ENCODE measurements at regions not wholly inside any gene's neighbourhood (a gene's known extent, or its start where the extent isn't known, plus 50 kb on each side); places are given as distances from the start of the nearest gene placed in this dataset.
"Not testable (repeated sequence)": the region's sequence is repeated elsewhere in the genome, so short reads cannot be mapped to it uniquely, and the experiment has no call there.

- not testable (repeated sequence) for H3K27ac ChIP-seq (ENCODE audit: insufficient read depth, low read length); H4K20me1 ChIP-seq (ENCODE audit: control insufficient read depth, extremely low read depth, insufficient read depth, low read length); H3K9me3 ChIP-seq (ENCODE audit: control insufficient read depth, insufficient read depth, low read depth, low read length); H3K4me1 ChIP-seq (ENCODE audit: control insufficient read depth, extremely low read depth, insufficient read depth, low read length); H3K79me2 ChIP-seq (ENCODE audit: control insufficient read depth, insufficient read depth, low read length); H3K36me3 ChIP-seq (ENCODE audit: control insufficient read depth, insufficient read depth, low read length)
- DNase-seq (ENCODE audit: low read depth in 2 of 2): peak; percentile 42 to 54
- TF ChIP-seq EZH2 (IDR thresholded peaks at IDR 0.05; ENCODE audit: low read length, missing control alignments): peak; percentile 21
- Histone ChIP-seq H3K4me2 (ENCODE audit: extremely low read depth, insufficient read depth, low read length) (peak overlapping the region; percentile 69), H3K9ac (ENCODE audit: insufficient read depth, low read length) (peak overlapping the region; percentile 23), H3K4me3 (replicated peaks in 1 of 4; ENCODE audit: control extremely low read depth in 1 of 4, insufficient read depth in 1 of 4, low read depth in 3 of 4, low read length in 4 of 4) (peak overlapping the region; percentile 9 to 72 (median 42)), H3K27me3 (ENCODE audit: control insufficient read depth, insufficient read depth, low read length) (peaks cover 15% of the 10 kb centered on the region), H2AFZ (ENCODE audit: low read length) (peak overlapping the region; percentile 63)
Measured at GRCh38 chr9:62798884-62799850, 1609.3 kb downstream of the SPATA31A7 start.

DNA sequence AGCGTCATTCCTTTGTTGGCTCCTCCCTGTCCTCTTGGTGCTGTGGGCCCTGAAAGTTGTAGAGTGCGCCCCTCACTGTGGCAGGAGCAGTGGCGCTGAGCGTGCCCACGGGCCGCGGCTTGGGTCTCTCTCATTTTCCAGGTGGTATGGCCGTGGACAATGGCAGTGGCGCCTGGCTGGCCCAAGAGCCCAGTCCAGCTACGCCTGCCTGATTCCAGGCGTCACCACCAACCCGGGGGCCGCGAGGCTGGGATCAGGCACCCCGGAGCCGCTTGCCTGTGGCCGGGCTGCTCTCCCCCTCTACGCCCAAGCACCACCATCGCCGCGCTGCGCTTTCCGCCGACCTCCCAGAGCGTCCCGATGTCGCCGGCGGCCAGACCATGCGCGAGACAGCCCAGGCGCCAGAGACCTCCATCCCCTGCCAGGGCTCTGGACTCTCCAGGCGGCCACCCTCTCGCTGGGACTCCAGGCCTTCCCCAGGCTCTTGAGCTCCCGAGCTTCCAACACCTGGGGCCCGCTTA lies 1610.1 kb downstream of the SPATA31A7 start:
- Histone ChIP-seq H3K27me3 (ENCODE audit: control insufficient read depth, insufficient read depth, low read length) (peaks cover 15% of the 10 kb centered on the region), H3K27ac (ENCODE audit: insufficient read depth, low read length) (peak overlapping the region; percentile 20), H3K4me2 (ENCODE audit: extremely low read depth, insufficient read depth, low read length) (peak overlapping the region; percentile 35), H2AFZ (ENCODE audit: low read length) (peak overlapping the region; percentile 33), H3K4me3 (replicated peaks in 1 of 4; ENCODE audit: control extremely low read depth in 1 of 4, insufficient read depth in 1 of 4, low read depth in 3 of 4, low read length in 4 of 4) (peak overlapping the region in 3 of 4 experiments; percentile 32 to 72 (median 53)), H3K9ac (ENCODE audit: insufficient read depth, low read length) (peak overlapping the region; percentile 30)
- not testable (repeated sequence) for H4K20me1 ChIP-seq (ENCODE audit: control insufficient read depth, extremely low read depth, insufficient read depth, low read length); H3K79me2 ChIP-seq (ENCODE audit: control insufficient read depth, insufficient read depth, low read length); H3K9me3 ChIP-seq (ENCODE audit: control insufficient read depth, insufficient read depth, low read depth, low read length); H3K36me3 ChIP-seq (ENCODE audit: control insufficient read depth, insufficient read depth, low read length); H3K4me1 ChIP-seq (ENCODE audit: control insufficient read depth, extremely low read depth, insufficient read depth, low read length)
- peak; percentile 32 to 37 for DNase-seq (ENCODE audit: low read depth in 2 of 2)

- not testable (repeated sequence) for H3K36me3 ChIP-seq (ENCODE audit: control insufficient read depth, insufficient read depth, low read length); H2AFZ ChIP-seq (ENCODE audit: low read length); H3K79me2 ChIP-seq (ENCODE audit: control insufficient read depth, insufficient read depth, low read length); H3K9ac ChIP-seq (ENCODE audit: insufficient read depth, low read length); H3K27ac ChIP-seq (ENCODE audit: insufficient read depth, low read length); H3K9me3 ChIP-seq (ENCODE audit: control insufficient read depth, insufficient read depth, low read depth, low read length); H3K4me1 ChIP-seq (ENCODE audit: control insufficient read depth, extremely low read depth, insufficient read depth, low read length); H4K20me1 ChIP-seq (ENCODE audit: control insufficient read depth, extremely low read depth, insufficient read depth, low read length)
- peak overlapping the region; percentile 7 to 72 (median 34) for H3K4me3 ChIP-seq (replicated peaks in 1 of 4; ENCODE audit: control extremely low read depth in 1 of 4, insufficient read depth in 1 of 4, low read depth in 3 of 4, low read length in 4 of 4)
- peak overlapping the region; percentile 40 for H3K4me2 ChIP-seq (ENCODE audit: extremely low read depth, insufficient read depth, low read length)
- DNase-seq (ENCODE audit: low read depth in 2 of 2): peak; percentile 36 to 63
- peaks cover 15% of the 10 kb centered on the region for H3K27me3 ChIP-seq (ENCODE audit: control insufficient read depth, insufficient read depth, low read length)
Measured at GRCh38 chr9:62800451-62801371, 1610.9 kb downstream of the SPATA31A7 start.

- H3K4me1 ChIP-seq (ENCODE audit: control insufficient read depth, extremely low read depth, insufficient read depth, low read length); H3K9ac ChIP-seq (ENCODE audit: insufficient read depth, low read length); H2AFZ ChIP-seq (ENCODE audit: low read length); H3K79me2 ChIP-seq (ENCODE audit: control insufficient read depth, insufficient read depth, low read length); H3K36me3 ChIP-seq (ENCODE audit: control insufficient read depth, insufficient read depth, low read length); H4K20me1 ChIP-seq (ENCODE audit: control insufficient read depth, extremely low read depth, insufficient read depth, low read length); H3K9me3 ChIP-seq (ENCODE audit: control insufficient read depth, insufficient read depth, low read depth, low read length): not testable (repeated sequence)
- peak overlapping the region; percentile 48 for H3K4me2 ChIP-seq (ENCODE audit: extremely low read depth, insufficient read depth, low read length)
- peak overlapping the region; percentile 27 for H3K27ac ChIP-seq (ENCODE audit: insufficient read depth, low read length)
- H3K27me3 ChIP-seq (ENCODE audit: control insufficient read depth, insufficient read depth, low read length): peaks cover 15% of the 10 kb centered on the region
- DNase-seq (ENCODE audit: low read depth in 2 of 2): peak; percentile 20 to 33
- H3K4me3 ChIP-seq (replicated peaks in 1 of 4; ENCODE audit: control extremely low read depth in 1 of 4, insufficient read depth in 1 of 4, low read depth in 3 of 4, low read length in 4 of 4): peak overlapping the region; percentile 13 to 72 (median 56)
Measured at GRCh38 chr9:62801372-62801811, 1611.6 kb downstream of the SPATA31A7 start.

GRCh38 chr9:62801961-62802718 lies 1612.3 kb downstream of the SPATA31A7 start:
- Histone ChIP-seq H3K27ac (ENCODE audit: insufficient read depth, low read length) (peak overlapping the region; percentile 83), H2AFZ (ENCODE audit: low read length) (peak overlapping the region; percentile 77), H3K9ac (ENCODE audit: insufficient read depth, low read length) (peak overlapping the region; percentile 84), H3K4me3 (replicated peaks in 1 of 4; ENCODE audit: control extremely low read depth in 1 of 4, insufficient read depth in 1 of 4, low read depth in 3 of 4, low read length in 4 of 4) (peak overlapping the region; percentile 53 to 76 (median 65)), H3K27me3 (ENCODE audit: control insufficient read depth, insufficient read depth, low read length) (peaks cover 15% of the 10 kb centered on the region), H3K4me2 (ENCODE audit: extremely low read depth, insufficient read depth, low read length) (peak overlapping the region; percentile 72)
- H3K79me2 ChIP-seq (ENCODE audit: control insufficient read depth, insufficient read depth, low read length); H3K9me3 ChIP-seq (ENCODE audit: control insufficient read depth, insufficient read depth, low read depth, low read length); H4K20me1 ChIP-seq (ENCODE audit: control insufficient read depth, extremely low read depth, insufficient read depth, low read length); H3K36me3 ChIP-seq (ENCODE audit: control insufficient read depth, insufficient read depth, low read length); H3K4me1 ChIP-seq (ENCODE audit: control insufficient read depth, extremely low read depth, insufficient read depth, low read length): not testable (repeated sequence)
- peak; percentile 86 to 91 for DNase-seq (ENCODE audit: low read depth in 2 of 2)

DNA sequence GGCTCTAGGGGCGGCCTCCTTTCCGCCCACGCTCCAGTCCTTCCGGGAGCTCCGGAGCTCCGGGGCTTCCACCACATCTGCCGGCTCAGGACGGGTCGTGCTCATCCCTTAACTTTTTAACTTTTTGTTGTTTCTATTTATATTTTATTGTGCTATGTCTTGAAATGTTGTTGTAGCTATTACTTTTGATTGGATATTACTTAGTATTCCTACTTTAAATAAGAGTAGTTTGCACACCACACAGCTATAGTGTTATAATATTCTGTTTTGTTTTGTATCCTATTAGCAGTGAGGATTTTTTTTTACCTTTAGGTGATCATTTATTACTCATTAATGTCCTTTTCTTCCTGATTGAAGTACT lies 1612.9 kb downstream of the SPATA31A7 start:
- H2AFZ ChIP-seq (ENCODE audit: low read length); H3K27ac ChIP-seq (ENCODE audit: insufficient read depth, low read length); H3K9me3 ChIP-seq (ENCODE audit: control insufficient read depth, insufficient read depth, low read depth, low read length); H3K4me1 ChIP-seq (ENCODE audit: control insufficient read depth, extremely low read depth, insufficient read depth, low read length); DNase-seq (ENCODE audit: low read depth in 2 of 2); H4K20me1 ChIP-seq (ENCODE audit: control insufficient read depth, extremely low read depth, insufficient read depth, low read length); H3K79me2 ChIP-seq (ENCODE audit: control insufficient read depth, insufficient read depth, low read length); H3K36me3 ChIP-seq (ENCODE audit: control insufficient read depth, insufficient read depth, low read length); H3K9ac ChIP-seq (ENCODE audit: insufficient read depth, low read length): not testable (repeated sequence)
- Histone ChIP-seq H3K4me3 (replicated peaks in 1 of 4; ENCODE audit: control extremely low read depth in 1 of 4, insufficient read depth in 1 of 4, low read depth in 3 of 4, low read length in 4 of 4) (peak overlapping the region; percentile 53 to 76 (median 65)), H3K4me2 (ENCODE audit: extremely low read depth, insufficient read depth, low read length) (peak overlapping the region; percentile 72), H3K27me3 (ENCODE audit: control insufficient read depth, insufficient read depth, low read length) (peaks cover 15% of the 10 kb centered on the region)

Data from fibroblast of lung (primary cell).